ENCODE measurements at regions not wholly inside any gene's neighbourhood (a gene's known extent, or its start where the extent isn't known, plus 50 kb on each side); places are given as distances from the start of the nearest gene placed in this dataset.

GRCh38 chr1:187498028-187498427 lies 669.3 kb downstream of the PLA2G4A start:
- DNase-seq: no peak
- Histone ChIP-seq H3K36me3 (no peaks in the 10 kb centered on the region), H3K4me3 (no peak overlapping the region), H3K4me1 (no peaks in the 10 kb centered on the region), H3K27ac (no peak overlapping the region), H3K27me3 (no peaks in the 10 kb centered on the region), H3K9me3 (replicated peaks) (no peaks in the 10 kb centered on the region)

GRCh38 chr1:187504779-187505178 lies 676.0 kb downstream of the PLA2G4A start:
- H3K4me3 ChIP-seq: no peak overlapping the region
- no peaks in the 10 kb centered on the region for H3K4me1 ChIP-seq
- no peaks in the 10 kb centered on the region for H3K36me3 ChIP-seq
- DNase-seq: no peak
- no peaks in the 10 kb centered on the region for H3K9me3 ChIP-seq (replicated peaks)
- no peak overlapping the region for H3K27ac ChIP-seq
- no peaks in the 10 kb centered on the region for H3K27me3 ChIP-seq

DNA sequence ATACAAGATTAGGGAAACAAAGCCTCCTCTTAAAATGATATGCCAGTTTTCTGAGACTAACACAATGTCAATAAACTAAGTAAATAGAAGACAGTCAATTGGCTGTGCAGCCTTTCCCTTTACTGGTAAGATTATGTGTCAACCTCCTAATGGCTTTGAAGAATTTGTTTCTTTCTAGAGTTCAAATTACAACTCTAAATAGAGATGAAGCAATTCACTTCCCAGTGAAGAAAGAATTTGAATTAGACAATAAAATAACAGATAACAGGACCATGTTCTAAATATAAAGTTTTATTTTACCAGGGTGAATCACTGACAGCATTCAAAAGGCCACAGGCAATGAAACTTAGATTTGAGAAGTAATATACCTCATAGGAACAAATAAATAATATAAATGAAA lies 680.3 kb downstream of the PLA2G4A start:
- Histone ChIP-seq H3K36me3 (no peaks in the 10 kb centered on the region), H3K4me3 (no peak overlapping the region), H3K9me3 (replicated peaks) (no peaks in the 10 kb centered on the region), H3K4me1 (no peaks in the 10 kb centered on the region), H3K27ac (no peak overlapping the region), H3K27me3 (no peaks in the 10 kb centered on the region)
- DNase-seq: no peak

DNA sequence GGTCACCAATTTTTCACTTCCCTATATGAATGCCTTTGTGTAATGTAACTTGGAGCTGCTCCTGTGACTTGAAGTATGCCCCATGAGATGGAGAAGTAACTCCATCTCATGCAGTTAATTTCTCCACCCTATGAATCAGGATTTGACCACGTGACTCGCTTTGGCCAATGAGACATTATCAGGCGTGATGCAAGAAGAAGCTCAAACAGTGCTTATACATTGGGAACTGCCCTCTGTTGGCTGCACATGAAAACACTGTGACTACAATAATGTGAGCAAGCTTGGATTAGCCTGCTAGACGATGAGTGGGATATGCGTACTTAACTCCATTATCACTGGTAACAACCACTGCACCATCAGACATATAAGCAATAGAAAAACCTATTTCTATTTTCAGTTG lies 684.4 kb downstream of the PLA2G4A start:
- Histone ChIP-seq H3K4me3 (no peak overlapping the region), H3K27ac (no peak overlapping the region), H3K9me3 (replicated peaks) (no peaks in the 10 kb centered on the region), H3K36me3 (no peaks in the 10 kb centered on the region), H3K4me1 (no peaks in the 10 kb centered on the region), H3K27me3 (no peaks in the 10 kb centered on the region)
- DNase-seq: peak; percentile 2 to 6

DNA sequence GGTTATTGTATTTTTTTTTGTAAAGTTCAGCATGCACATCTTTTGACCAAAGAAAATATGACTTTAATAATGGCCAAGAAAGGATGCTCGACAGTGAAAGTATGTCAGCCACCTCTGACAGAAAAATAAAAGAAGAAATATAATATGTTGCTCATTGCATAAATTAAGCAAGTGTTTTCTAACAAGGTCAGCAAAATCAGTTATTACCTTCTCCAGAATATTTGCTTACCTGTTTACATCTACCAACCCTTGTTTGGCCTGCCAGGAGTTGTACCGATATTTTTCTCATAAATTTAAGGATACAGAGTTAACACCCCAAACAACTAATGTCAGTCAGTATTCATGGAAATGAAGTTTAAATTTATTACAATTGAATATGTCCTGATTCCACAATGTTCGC lies 685.4 kb downstream of the PLA2G4A start:
- H3K27ac ChIP-seq: no peak overlapping the region
- H3K4me3 ChIP-seq: no peak overlapping the region
- no peaks in the 10 kb centered on the region for H3K9me3 ChIP-seq (replicated peaks)
- DNase-seq: no peak
- H3K27me3 ChIP-seq: no peaks in the 10 kb centered on the region
- no peaks in the 10 kb centered on the region for H3K36me3 ChIP-seq
- no peaks in the 10 kb centered on the region for H3K4me1 ChIP-seq

DNA sequence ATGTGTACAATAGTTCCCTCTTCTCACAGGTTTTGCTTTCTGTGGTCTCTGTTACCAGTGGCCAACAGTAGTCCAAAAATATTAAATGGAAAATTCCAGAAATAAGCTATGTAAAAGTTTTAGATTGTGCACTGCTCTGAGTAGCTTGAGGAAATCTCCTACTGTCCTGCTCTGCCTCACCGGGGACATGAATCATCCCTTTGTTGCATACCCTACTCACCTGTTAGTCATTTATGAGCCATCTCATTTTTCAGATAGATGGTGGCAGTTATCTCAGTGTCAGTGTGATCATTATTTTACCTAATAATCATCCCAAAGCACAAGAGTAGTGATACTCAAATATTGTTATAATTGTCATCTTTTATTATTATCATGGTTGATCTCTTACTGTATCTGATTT lies 688.1 kb downstream of the PLA2G4A start:
- Histone ChIP-seq H3K27ac (no peak overlapping the region), H3K4me1 (no peaks in the 10 kb centered on the region), H3K36me3 (no peaks in the 10 kb centered on the region), H3K4me3 (no peak overlapping the region), H3K27me3 (no peaks in the 10 kb centered on the region), H3K9me3 (replicated peaks) (no peaks in the 10 kb centered on the region)
- no peak for DNase-seq

DNA sequence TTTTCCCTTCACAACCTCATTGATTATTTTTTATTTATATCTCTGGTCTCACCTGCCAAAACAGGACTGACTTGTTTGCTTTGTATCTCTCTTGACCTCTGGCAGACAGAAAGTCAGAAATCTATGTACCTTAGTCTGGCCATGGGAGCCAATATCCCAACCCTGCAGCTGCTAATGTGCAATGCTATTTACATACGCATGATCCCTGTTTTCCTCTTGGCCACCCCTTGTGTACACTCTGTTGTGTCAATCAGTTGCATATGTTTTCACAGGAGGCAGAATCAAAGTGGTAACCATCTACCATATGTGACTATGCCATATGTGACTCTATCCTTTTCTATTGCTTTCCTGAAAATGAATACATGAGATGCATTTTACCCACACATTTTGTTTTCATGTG lies 688.8 kb downstream of the PLA2G4A start:
- no peak overlapping the region for H3K27ac ChIP-seq
- no peaks in the 10 kb centered on the region for H3K36me3 ChIP-seq
- no peak for DNase-seq

DNA sequence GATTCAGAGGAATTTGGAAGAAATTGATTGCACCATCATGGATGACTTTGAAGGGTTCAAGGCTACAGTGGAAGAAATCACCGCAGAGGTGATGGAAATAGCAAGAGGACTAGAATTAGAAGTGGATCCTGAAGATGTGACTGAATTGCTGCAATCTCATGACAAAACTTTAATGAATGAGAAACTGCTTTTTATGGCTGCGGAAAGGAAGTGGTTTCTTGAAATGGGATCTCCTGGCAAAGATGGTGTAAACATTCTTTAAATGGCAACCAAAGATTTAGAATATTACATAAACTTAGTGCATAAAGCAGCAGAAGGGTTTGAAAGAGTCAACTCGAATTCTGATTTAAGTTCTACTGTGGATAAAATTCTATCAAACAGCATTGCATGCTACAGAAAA lies 698.6 kb downstream of the PLA2G4A start:
- no peaks in the 10 kb centered on the region for H3K27me3 ChIP-seq
- no peaks in the 10 kb centered on the region for H3K4me1 ChIP-seq

More for the DNA sequence above, 688.8 kb downstream of the PLA2G4A start:
- Histone ChIP-seq H3K27me3 (no peaks in the 10 kb centered on the region), H3K4me3 (no peak overlapping the region), H3K9me3 (replicated peaks) (no peaks in the 10 kb centered on the region), H3K4me1 (no peaks in the 10 kb centered on the region)

DNA sequence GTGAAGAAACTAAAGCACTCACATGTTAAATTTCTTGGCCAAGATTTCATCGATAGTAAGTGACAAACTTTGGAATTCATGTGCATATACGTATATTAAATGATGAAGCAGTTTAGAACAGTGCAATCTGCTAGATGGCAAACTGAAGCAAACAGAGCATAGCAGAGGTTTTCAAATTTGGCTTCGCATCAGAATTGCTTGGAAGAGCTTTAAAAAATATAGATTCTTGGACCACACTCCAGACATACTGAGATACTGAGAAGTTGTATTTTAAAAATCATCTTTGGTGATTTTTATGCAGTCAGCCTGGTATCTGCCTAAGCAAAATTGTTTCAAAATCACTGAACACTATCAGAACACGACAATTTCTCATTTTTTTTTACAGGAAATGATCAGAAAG lies 709.2 kb downstream of the PLA2G4A start:
- no peak for DNase-seq
- no peak overlapping the region for H3K4me3 ChIP-seq
- no peaks in the 10 kb centered on the region for H3K27me3 ChIP-seq
- no peaks in the 10 kb centered on the region for H3K4me1 ChIP-seq
- H3K9me3 ChIP-seq (replicated peaks): no peaks in the 10 kb centered on the region
- no peaks in the 10 kb centered on the region for H3K36me3 ChIP-seq
- H3K27ac ChIP-seq: no peak overlapping the region

More for the DNA sequence above, 698.6 kb downstream of the PLA2G4A start:
- no peak overlapping the region for H3K27ac ChIP-seq
- no peaks in the 10 kb centered on the region for H3K9me3 ChIP-seq (replicated peaks)
- no peaks in the 10 kb centered on the region for H3K36me3 ChIP-seq
- H3K4me3 ChIP-seq: no peak overlapping the region
- no peak for DNase-seq

DNA sequence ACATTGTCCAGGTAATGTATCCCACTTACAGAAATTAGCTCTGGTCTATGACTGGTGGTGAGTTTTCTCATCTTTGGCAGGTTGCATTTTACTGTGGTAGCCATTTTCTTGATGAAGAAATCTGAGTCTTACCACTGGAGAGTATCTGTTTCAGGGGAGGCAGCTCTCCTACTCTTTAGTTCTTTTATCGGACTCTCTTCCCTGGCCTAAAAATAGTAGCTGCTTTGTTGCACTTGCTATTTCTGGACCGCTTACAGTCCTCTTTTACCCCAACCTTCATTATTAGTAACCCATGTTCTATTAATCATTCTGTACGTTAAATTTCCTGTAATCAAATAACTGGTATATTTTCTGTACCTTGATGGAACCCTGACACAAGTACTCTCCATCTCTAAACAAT lies 720.8 kb downstream of the PLA2G4A start:
- no peak overlapping the region for H3K4me3 ChIP-seq
- H3K9me3 ChIP-seq (replicated peaks): no peaks in the 10 kb centered on the region
- H3K27ac ChIP-seq: no peak overlapping the region
- no peak for DNase-seq
- H3K4me1 ChIP-seq: no peaks in the 10 kb centered on the region
- no peaks in the 10 kb centered on the region for H3K36me3 ChIP-seq
- no peaks in the 10 kb centered on the region for H3K27me3 ChIP-seq

- DNase-seq: peak; percentile 2 to 4
- H3K4me1 ChIP-seq: no peaks in the 10 kb centered on the region
- H3K9me3 ChIP-seq (replicated peaks): no peaks in the 10 kb centered on the region
- H3K27me3 ChIP-seq: no peaks in the 10 kb centered on the region
- H3K27ac ChIP-seq: no peak overlapping the region
- H3K4me3 ChIP-seq: no peak overlapping the region
- H3K36me3 ChIP-seq: no peaks in the 10 kb centered on the region
Observed at GRCh38 chr1:187551061-187551460, 722.3 kb downstream of the PLA2G4A start.

DNA sequence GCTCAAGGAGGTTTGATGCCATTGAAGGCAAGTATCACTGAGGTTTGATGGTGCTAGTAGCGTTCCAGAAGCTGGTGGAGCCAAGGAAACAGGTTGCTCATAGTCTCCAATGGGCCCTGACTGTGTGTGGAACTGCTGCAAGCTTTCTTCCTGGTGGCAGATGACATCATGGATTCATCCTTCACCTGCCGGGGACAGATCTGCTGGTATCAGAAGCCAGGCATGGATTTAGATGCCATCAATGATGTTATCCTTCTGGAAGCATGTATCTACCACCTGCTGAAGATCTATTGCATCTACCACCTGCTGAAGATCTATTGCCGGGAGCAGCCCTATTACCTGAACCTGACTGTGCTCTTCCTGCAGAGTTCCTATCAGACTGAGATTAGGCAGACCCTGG lies 734.4 kb downstream of the PLA2G4A start:
- no peaks in the 10 kb centered on the region for H3K27me3 ChIP-seq
- no peaks in the 10 kb centered on the region for H3K36me3 ChIP-seq
- no peaks in the 10 kb centered on the region for H3K9me3 ChIP-seq (replicated peaks)
- H3K4me1 ChIP-seq: no peaks in the 10 kb centered on the region
- no peak overlapping the region for H3K4me3 ChIP-seq
- no peak overlapping the region for H3K27ac ChIP-seq
- DNase-seq: no peak

DNA sequence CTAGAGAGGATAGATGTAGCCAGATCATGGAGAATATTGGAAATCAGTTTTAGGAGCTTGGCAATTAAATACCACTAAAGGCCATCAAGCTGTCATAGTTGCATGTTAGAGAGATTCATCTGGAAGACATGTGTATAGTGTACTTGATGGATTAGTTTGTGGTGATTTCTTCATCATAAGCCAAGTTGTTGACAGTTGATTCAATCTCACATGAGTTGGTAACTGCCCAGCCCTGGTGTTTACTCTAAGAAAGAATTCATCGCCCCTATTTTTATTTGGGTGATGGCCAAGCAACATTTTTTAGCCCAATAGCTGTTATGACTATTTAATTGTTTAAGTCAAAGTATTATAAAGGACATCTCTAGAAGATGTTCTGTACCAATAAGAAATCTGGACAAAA lies 737.6 kb downstream of the PLA2G4A start:
- Histone ChIP-seq H3K4me3 (no peak overlapping the region), H3K36me3 (no peaks in the 10 kb centered on the region), H3K27me3 (no peaks in the 10 kb centered on the region), H3K4me1 (no peaks in the 10 kb centered on the region), H3K9me3 (replicated peaks) (no peaks in the 10 kb centered on the region), H3K27ac (no peak overlapping the region)
- DNase-seq: no peak

DNA sequence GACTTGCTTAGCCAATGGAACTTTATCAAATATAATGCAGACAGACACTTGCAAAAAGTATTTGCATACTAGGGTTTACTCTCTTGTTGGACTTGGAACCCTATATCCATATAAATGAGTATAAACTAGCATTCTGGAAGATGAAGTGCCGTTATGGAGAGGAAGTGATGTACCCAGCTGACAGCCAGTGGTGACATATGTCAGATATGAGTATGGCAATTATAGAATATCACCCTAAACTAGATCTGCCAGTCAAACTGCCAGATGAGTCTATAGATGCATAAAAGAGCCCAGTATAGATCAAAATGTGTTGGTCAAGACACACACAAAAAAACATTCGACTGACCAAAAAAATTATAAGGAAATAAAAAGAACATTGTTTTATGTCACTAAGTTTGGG lies 739.3 kb downstream of the PLA2G4A start:
- Histone ChIP-seq H3K27me3 (no peaks in the 10 kb centered on the region), H3K4me3 (no peak overlapping the region), H3K36me3 (no peaks in the 10 kb centered on the region), H3K9me3 (replicated peaks) (no peaks in the 10 kb centered on the region), H3K27ac (no peak overlapping the region), H3K4me1 (no peaks in the 10 kb centered on the region)
- no peak for DNase-seq

DNA sequence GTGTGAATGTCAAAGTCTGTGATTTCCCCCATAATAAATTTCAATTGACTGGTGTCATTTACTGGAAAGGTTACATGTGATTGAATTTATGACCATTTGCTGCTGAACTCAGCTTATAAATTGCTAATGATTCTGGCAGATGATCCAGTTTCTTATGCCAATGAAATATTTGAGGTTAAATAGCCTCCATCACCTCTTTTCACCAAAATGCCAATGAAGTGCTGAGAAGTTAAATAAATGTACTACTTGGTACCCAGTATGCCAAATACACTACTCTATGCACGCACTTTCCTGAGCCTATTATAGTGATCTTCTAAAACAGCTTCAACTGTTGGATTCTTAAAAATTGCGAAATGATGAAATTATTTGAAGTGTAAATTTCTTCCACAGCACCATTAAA lies 741.4 kb downstream of the PLA2G4A start:
- H3K4me1 ChIP-seq: no peaks in the 10 kb centered on the region
- no peak overlapping the region for H3K4me3 ChIP-seq
- no peaks in the 10 kb centered on the region for H3K9me3 ChIP-seq (replicated peaks)
- DNase-seq: no peak
- H3K36me3 ChIP-seq: no peaks in the 10 kb centered on the region
- H3K27ac ChIP-seq: no peak overlapping the region
- no peaks in the 10 kb centered on the region for H3K27me3 ChIP-seq

- Histone ChIP-seq H3K27ac (no peak overlapping the region), H3K27me3 (no peaks in the 10 kb centered on the region), H3K36me3 (no peaks in the 10 kb centered on the region), H3K4me1 (no peaks in the 10 kb centered on the region), H3K9me3 (replicated peaks) (no peaks in the 10 kb centered on the region), H3K4me3 (no peak overlapping the region)
- no peak for DNase-seq
Observed at GRCh38 chr1:187577610-187578009, 748.9 kb downstream of the PLA2G4A start.

- Histone ChIP-seq H3K9me3 (replicated peaks) (no peaks in the 10 kb centered on the region), H3K4me3 (no peak overlapping the region), H3K36me3 (no peaks in the 10 kb centered on the region), H3K27me3 (no peaks in the 10 kb centered on the region), H3K27ac (no peak overlapping the region), H3K4me1 (no peaks in the 10 kb centered on the region)
- DNase-seq: no peak
Observed at GRCh38 chr1:187588917-187589316, 760.2 kb downstream of the PLA2G4A start.
